ENCODE measurements at regions not wholly inside any gene's neighbourhood (a gene's known extent, or its start where the extent isn't known, plus 50 kb on each side); places are given as distances from the start of the nearest gene placed in this dataset.
"Not testable (repeated sequence)": the region's sequence is repeated elsewhere in the genome, so short reads cannot be mapped to it uniquely, and the experiment has no call there.

GRCh38 chr22:27585141-27585540, 216.4 kb downstream of the MN1 start:
- DNase-seq = no peak

- DNase-seq = no peak
Observed at GRCh38 chr22:27588268-27588667, 213.3 kb downstream of the MN1 start.

- DNase-seq = no peak
Observed at GRCh38 chr22:27588915-27589314, 212.6 kb downstream of the MN1 start.

- no peak for DNase-seq
Observed at GRCh38 chr22:27591060-27591459, 210.5 kb downstream of the MN1 start.

GRCh38 chr22:27593378-27593777, 208.2 kb downstream of the MN1 start:
- DNase-seq = no peak

GRCh38 chr22:27594020-27594419, 207.5 kb downstream of the MN1 start:
- DNase-seq = no peak

- no peak for DNase-seq
Observed at GRCh38 chr22:27594474-27595134, 207.0 kb downstream of the MN1 start.

- DNase-seq = no peak
Observed at GRCh38 chr22:27596133-27596870, 205.3 kb downstream of the MN1 start.

- DNase-seq = no peak
Observed at GRCh38 chr22:27597703-27598444, 203.7 kb downstream of the MN1 start.

- DNase-seq = no peak
Observed at GRCh38 chr22:27598792-27599191, 202.8 kb downstream of the MN1 start.

- DNase-seq = no peak
Observed at GRCh38 chr22:27601195-27601594, 200.4 kb downstream of the MN1 start.

GRCh38 chr22:27602390-27602789, 199.2 kb downstream of the MN1 start:
- DNase-seq = no peak

GRCh38 chr22:27603111-27603799, 198.3 kb downstream of the MN1 start:
- DNase-seq = no peak

- DNase-seq = no peak
Observed at GRCh38 chr22:27603800-27604144, 197.8 kb downstream of the MN1 start.

GRCh38 chr22:27605390-27605789, 196.2 kb downstream of the MN1 start:
- no peak for DNase-seq

GRCh38 chr22:27607750-27608149, 193.8 kb downstream of the MN1 start:
- not testable (repeated sequence) for DNase-seq

- DNase-seq = no peak
Observed at GRCh38 chr22:27609451-27609888, 192.1 kb downstream of the MN1 start.

GRCh38 chr22:27610164-27610563, 191.4 kb downstream of the MN1 start:
- not testable (repeated sequence) for DNase-seq

GRCh38 chr22:27610863-27611786, 190.4 kb downstream of the MN1 start:
- DNase-seq = no peak

GRCh38 chr22:27612115-27612514, 189.4 kb downstream of the MN1 start:
- DNase-seq = no peak

- no peak for DNase-seq
Observed at GRCh38 chr22:27613099-27614005, 188.2 kb downstream of the MN1 start.
